PC-3 (cell line): ENCODE measurements at regions not wholly inside any gene's neighbourhood (a gene's known extent, or its start where the extent isn't known, plus 50 kb on each side); places are given as distances from the start of the nearest gene placed in this dataset.
A peak's percentile ranks its signal among the peaks of the same experiment; 100 is the strongest.

Source experiments
- ATAC-seq: fragments of 200-7000 bp; cut with Tn5 transposase; 2 replicates; pipeline ENCODE4 v1.9.1; 2020; ENCODE audit warnings: mild to moderate bottlenecking, moderate library complexity
- BruUV-seq: library from RNA; stranded (reverse); fragments of 400-500 nt; replicated peaks from 2 replicates; lab custom pipeline; 2021; lab: Mats Ljungman, UMichigan
- CTCF ChIA-PET: fragments of 300-600 bp; sonication (Branson Sonifier 250); formaldehyde crosslinking; loops from one replicate; lab custom pipeline; 2022; ENCODE audit warnings: antibody characterized with exemption; lab: Charles Lee
- POLR2A ChIA-PET: fragments of 300-600 bp; sonication (Branson Sonifier 250); formaldehyde crosslinking; loops from one replicate; lab custom pipeline; 2022; ENCODE audit warnings: antibody characterized with exemption; ENCODE audit not compliant: unreplicated experiment; lab: Charles Lee
- DNase-seq: peaks from one replicate; pipeline ENCODE4 v3.0.0-alpha.2; 2015
- H2AFZ ChIP-seq: fragments of 300-600 bp; sonication (generic); 2 replicates; pipeline ENCODE4 v1.6.0; 2016; ENCODE audit warnings: antibody characterized with exemption, low read length
- H3F3A ChIP-seq: fragments of 300-600 bp; sonication (generic); one replicate; pipeline ENCODE4 v1.6.0; 2017; ENCODE audit warnings: antibody characterized with exemption, low read length, control low read depth, mild to moderate bottlenecking; ENCODE audit not compliant: unreplicated experiment
- H3K27ac ChIP-seq: fragments of 300-600 bp; sonication (generic); 2 replicates; pipeline ENCODE4 v1.5.1; 2016; ENCODE audit warnings: mild to moderate bottlenecking, low read length
- H3K27me3 ChIP-seq: fragments of 300-600 bp; sonication (generic); 2 replicates; pipeline ENCODE4 v1.6.1; 2016; ENCODE audit warnings: low read length, mixed read lengths
- H3K36me3 ChIP-seq: fragments of 300-600 bp; sonication (generic); 2 replicates; pipeline ENCODE4 v1.6.1; 2016; ENCODE audit warnings: low read depth, mixed run types, low read length, mixed read lengths
- H3K4me1 ChIP-seq: fragments of 300-600 bp; sonication (generic); 2 replicates; pipeline ENCODE4 v1.5.1; 2016; ENCODE audit warnings: low read length; ENCODE audit not compliant: insufficient read depth
- H3K4me2 ChIP-seq: fragments of 300-600 bp; sonication (generic); 2 replicates; pipeline ENCODE4 v1.6.0; 2016; ENCODE audit warnings: low read length
- H3K4me3 ChIP-seq: fragments of 300-600 bp; sonication (generic); 2 replicates; pipeline ENCODE4 v1.5.1; 2016; ENCODE audit warnings: mild to moderate bottlenecking, low read length, mixed read lengths
- H3K79me2 ChIP-seq: fragments of 300-600 bp; sonication (generic); 2 replicates; pipeline ENCODE4 v1.6.1; 2017; ENCODE audit warnings: low read length, mixed read lengths
- H3K9ac ChIP-seq: fragments of 300-600 bp; sonication (generic); 2 replicates; pipeline ENCODE4 v1.6.0; 2016; ENCODE audit warnings: mild to moderate bottlenecking, low read length
- H3K9me2 ChIP-seq: fragments of 300-600 bp; sonication (generic); replicated peaks from 2 replicates; pipeline ENCODE4 v1.6.1; 2016; ENCODE audit warnings: mixed run types, low read length, mixed read lengths
- H3K9me3 ChIP-seq: fragments of 300-600 bp; sonication (generic); 2 replicates; pipeline ENCODE4 v1.6.1; 2016; ENCODE audit warnings: low read length, mixed read lengths
- H4K20me1 ChIP-seq: fragments of 300-600 bp; sonication (generic); 2 replicates; pipeline ENCODE4 v1.6.1; 2016; ENCODE audit warnings: low read length, mixed read lengths
- EZH2 ChIP-seq: fragments of 300-600 bp; sonication (generic); IDR thresholded peaks from one replicate; pipeline ENCODE4 v1.6.1; 2017; ENCODE audit warnings: antibody characterized with exemption, mild to moderate bottlenecking, low read length; ENCODE audit not compliant: unreplicated experiment
- EZH2phosphoT487 ChIP-seq: fragments of 300-600 bp; sonication (generic); IDR thresholded peaks from 2 replicates; pipeline ENCODE4 v1.6.1; 2018; ENCODE audit warnings: mild to moderate bottlenecking, antibody characterized with exemption, low read length, borderline replicate concordance
- intact Hi-C: fragments of 100-400 bp; cut with micrococcal nuclease; formaldehyde crosslinking; loops from 2 replicates; pipeline ENCODE4 v1.9.0; 2023
- TF ChIP-seq, protein P1 (sequence below): fragments of 300-600 bp; sonication (generic); conservative IDR thresholded peaks from 2 replicates; pipeline ENCODE4 v1.5.1; 2017; ENCODE audit warnings: antibody characterized with exemption, low read depth, mild to moderate bottlenecking, low read length

DNA sequence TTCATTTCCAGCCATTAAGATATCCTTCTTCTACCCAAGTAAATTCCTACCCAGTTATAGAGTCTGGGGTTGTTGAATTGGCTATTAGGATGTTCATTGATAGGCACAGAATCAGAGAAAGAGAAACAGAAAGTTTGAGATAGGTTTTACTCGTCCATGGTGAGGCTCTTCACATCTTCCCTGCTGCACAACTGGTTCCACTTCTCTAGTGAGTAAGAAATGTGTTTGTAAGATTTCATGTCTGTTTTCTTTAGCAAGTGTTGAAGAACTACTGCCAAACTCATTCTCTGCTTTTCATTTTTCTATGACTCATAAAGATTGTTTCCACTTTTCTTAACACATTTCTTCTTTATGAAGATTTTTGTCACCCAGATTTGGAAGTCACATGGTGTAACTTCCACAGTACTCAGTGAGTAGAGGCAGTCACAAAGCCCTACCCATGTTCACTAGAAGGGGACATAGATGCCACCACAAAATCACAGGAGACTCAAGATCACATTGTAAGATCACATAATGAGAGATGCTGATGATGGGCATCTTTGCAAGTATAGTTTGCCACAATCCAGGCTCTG is 152.3 kb downstream of the SNX7 start:
- no peak for DNase-seq
- CTCF ChIA-PET: no interaction called here

DNA sequence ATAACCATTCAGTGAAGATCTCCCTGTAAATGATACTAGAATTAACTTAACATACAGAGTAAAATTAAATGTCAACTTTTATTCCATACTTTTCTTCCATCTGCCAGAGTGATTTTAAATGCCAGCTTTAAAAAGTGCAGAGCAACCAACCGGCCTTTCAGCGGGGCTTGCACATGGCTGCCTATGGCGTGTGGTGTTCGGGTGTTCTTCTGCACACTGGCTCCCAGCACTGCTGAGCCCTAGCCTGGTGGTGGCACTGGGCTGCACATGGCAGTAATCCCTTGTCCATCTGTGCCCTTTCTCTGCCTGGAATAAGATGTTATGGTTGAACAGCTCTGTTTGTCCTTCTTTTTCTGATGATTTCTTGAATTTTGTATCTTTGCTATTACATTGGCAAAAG is 156.3 kb downstream of the SNX7 start:
- ChIA-PET CTCF (no interaction called here), POLR2A (no interaction called here)
- ATAC-seq (no peak), DNase-seq (no peak)
- Histone ChIP-seq H3K9me2 (no peaks in the 10 kb centered on the region), H3K36me3 (no peaks in the 10 kb centered on the region), H3K27me3 (no peaks in the 10 kb centered on the region), H2AFZ (no peak overlapping the region), H3K9me3 (no peaks in the 10 kb centered on the region), H3K9ac (no peak overlapping the region), H3K79me2 (no peaks in the 10 kb centered on the region), H3K4me2 (no peak overlapping the region), H3F3A (no peaks in the 10 kb centered on the region), H4K20me1 (no peaks in the 10 kb centered on the region), H3K4me3 (no peak overlapping the region), H3K4me1 (no peaks in the 10 kb centered on the region), H3K27ac (no peak overlapping the region)
- intact Hi-C loops: no loop called here
- BruUV-seq: no TSS peak
- TF ChIP-seq EZH2phosphoT487 (no peak), EZH2 (no peak)
- TF ChIP-seq, protein P1, sequence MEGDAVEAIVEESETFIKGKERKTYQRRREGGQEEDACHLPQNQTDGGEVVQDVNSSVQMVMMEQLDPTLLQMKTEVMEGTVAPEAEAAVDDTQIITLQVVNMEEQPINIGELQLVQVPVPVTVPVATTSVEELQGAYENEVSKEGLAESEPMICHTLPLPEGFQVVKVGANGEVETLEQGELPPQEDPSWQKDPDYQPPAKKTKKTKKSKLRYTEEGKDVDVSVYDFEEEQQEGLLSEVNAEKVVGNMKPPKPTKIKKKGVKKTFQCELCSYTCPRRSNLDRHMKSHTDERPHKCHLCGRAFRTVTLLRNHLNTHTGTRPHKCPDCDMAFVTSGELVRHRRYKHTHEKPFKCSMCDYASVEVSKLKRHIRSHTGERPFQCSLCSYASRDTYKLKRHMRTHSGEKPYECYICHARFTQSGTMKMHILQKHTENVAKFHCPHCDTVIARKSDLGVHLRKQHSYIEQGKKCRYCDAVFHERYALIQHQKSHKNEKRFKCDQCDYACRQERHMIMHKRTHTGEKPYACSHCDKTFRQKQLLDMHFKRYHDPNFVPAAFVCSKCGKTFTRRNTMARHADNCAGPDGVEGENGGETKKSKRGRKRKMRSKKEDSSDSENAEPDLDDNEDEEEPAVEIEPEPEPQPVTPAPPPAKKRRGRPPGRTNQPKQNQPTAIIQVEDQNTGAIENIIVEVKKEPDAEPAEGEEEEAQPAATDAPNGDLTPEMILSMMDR: no peak

More for the DNA sequence above, 152.3 kb downstream of the SNX7 start:
- H3K27ac ChIP-seq: no peak overlapping the region
- H3K4me1 ChIP-seq: no peaks in the 10 kb centered on the region
- H3K27me3 ChIP-seq: no peaks in the 10 kb centered on the region
- H3K4me3 ChIP-seq: no peak overlapping the region
- H4K20me1 ChIP-seq: no peaks in the 10 kb centered on the region
- ATAC-seq: no peak
- H2AFZ ChIP-seq: no peak overlapping the region
- POLR2A ChIA-PET: no interaction called here
- H3K9me2 ChIP-seq: no peaks in the 10 kb centered on the region
- H3F3A ChIP-seq: no peaks in the 10 kb centered on the region
- intact Hi-C loops: no loop called here
- no peaks in the 10 kb centered on the region for H3K36me3 ChIP-seq
- H3K4me2 ChIP-seq: no peak overlapping the region
- H3K9ac ChIP-seq: no peak overlapping the region
- no peaks in the 10 kb centered on the region for H3K79me2 ChIP-seq
- no TSS peak for BruUV-seq
- TF ChIP-seq, protein P1: no peak
- TF ChIP-seq EZH2 (no peak), EZH2phosphoT487 (no peak)
- no peaks in the 10 kb centered on the region for H3K9me3 ChIP-seq

DNA sequence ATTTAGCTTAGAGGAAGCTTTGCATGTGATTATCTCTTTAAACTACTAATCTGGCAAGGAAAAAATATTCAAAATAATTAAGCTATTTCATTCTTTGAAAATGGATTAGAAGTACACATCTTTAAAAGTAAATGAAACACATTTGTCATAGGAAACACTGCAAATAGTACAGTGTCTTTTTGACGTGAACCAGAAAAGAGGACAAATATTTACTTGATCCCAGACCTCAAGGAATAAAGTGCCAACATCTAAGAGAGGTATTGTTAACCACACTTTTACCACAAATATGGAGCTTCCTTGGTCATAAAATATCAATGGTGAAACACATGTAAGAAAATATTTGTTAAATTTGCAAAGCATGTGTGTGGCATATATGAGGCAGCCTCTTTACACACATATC is 159.9 kb downstream of the SNX7 start:
- DNase-seq: peak; percentile 52
- TF ChIP-seq EZH2phosphoT487 (no peak), EZH2 (no peak)
- TF ChIP-seq, protein P1: no peak
- H3K9me3 ChIP-seq: no peaks in the 10 kb centered on the region
- intact Hi-C loops: no loop called here
- H3K36me3 ChIP-seq: no peaks in the 10 kb centered on the region
- no peak overlapping the region for H3K9ac ChIP-seq
- POLR2A ChIA-PET: no interaction called here
- no peak overlapping the region for H3K27ac ChIP-seq
- CTCF ChIA-PET: no interaction called here
- no peak overlapping the region for H3K4me2 ChIP-seq
- H2AFZ ChIP-seq: no peak overlapping the region
- H3K4me3 ChIP-seq: no peak overlapping the region
- H3K4me1 ChIP-seq: no peaks in the 10 kb centered on the region
- no peaks in the 10 kb centered on the region for H3F3A ChIP-seq
- no peaks in the 10 kb centered on the region for H3K9me2 ChIP-seq
- peak; percentile 76 for ATAC-seq
- no peaks in the 10 kb centered on the region for H3K79me2 ChIP-seq
- no TSS peak for BruUV-seq
- H4K20me1 ChIP-seq: no peaks in the 10 kb centered on the region
- H3K27me3 ChIP-seq: no peaks in the 10 kb centered on the region
